Esophagus muscularis mucosa (tissue), 4 donors: ENCODE measurements at regions not wholly inside any gene's neighbourhood (a gene's known extent, or its start where the extent isn't known, plus 50 kb on each side); places are given as distances from the start of the nearest gene placed in this dataset.

Experiments used
- CTCF ChIP-seq, 3 experiments: fragments of 200-600 bp in 2 of 3; fragments of 450-650 bp in 1 of 3; sonication (generic) in 2 of 3; IDR thresholded peaks; one replicate each; pipeline ENCODE4 v1.5.1; 2017 to 2019; ENCODE audit warnings: antibody characterized with exemption in 3 of 3, mild to moderate bottlenecking in 2 of 3, moderate library complexity in 1 of 3
- EP300 ChIP-seq: sonication (generic); formaldehyde crosslinking; IDR thresholded peaks from one replicate; pipeline ENCODE4 v1.6.1; 2017; ENCODE audit warnings: antibody characterized with exemption
- POLR2A ChIP-seq: fragments of 450-650 bp; IDR thresholded peaks from one replicate; pipeline ENCODE4 v1.6.1; 2017; ENCODE audit warnings: antibody characterized with exemption, moderate library complexity, mild to moderate bottlenecking, low read depth
- POLR2AphosphoS5 ChIP-seq, 2 donors: sonication (generic); formaldehyde crosslinking; IDR thresholded peaks; one replicate each; pipeline ENCODE4 v1.6.1; 2017; ENCODE audit warnings: antibody characterized with exemption in 2 of 2

GRCh38 chr10:78335691-78336401 is 302.2 kb downstream of the RPS24 start:
- TF ChIP-seq CTCF (IDR thresholded peaks at IDR 0.05) (no peak), POLR2AphosphoS5 (IDR thresholded peaks at IDR 0.05) (no peak), POLR2A (no peak), EP300 (no peak)
